GM12891 (cell line): ENCODE measurements at regions not wholly inside any gene's neighbourhood (a gene's known extent, or its start where the extent isn't known, plus 50 kb on each side); places are given as distances from the start of the nearest gene placed in this dataset.

Experiments used
- POLR2A ChIP-seq: IDR thresholded peaks from 2 replicates; pipeline ENCODE4 v1.6.1; 2011; ENCODE audit warnings: low read depth, low read length, control low read depth
- POLR2AphosphoS5 ChIP-seq: IDR thresholded peaks from 2 replicates; pipeline ENCODE4 v1.6.1; 2011; ENCODE audit warnings: low read depth, low read length, control low read depth
- POU2F2 ChIP-seq: IDR thresholded peaks from 2 replicates; pipeline ENCODE4 v1.6.1; 2011; ENCODE audit warnings: low read depth, mild to moderate bottlenecking, control low read depth, low read length, moderate library complexity
- SPI1 ChIP-seq: IDR thresholded peaks from 2 replicates; pipeline ENCODE4 v1.6.1; 2011; ENCODE audit warnings: low read depth, low read length, control low read depth

- TF ChIP-seq POLR2A (no peak), SPI1 (no peak), POLR2AphosphoS5 (no peak), POU2F2 (no peak)
Measured at GRCh38 chr6:81938991-81939732, 186.7 kb upstream of the TENT5A start.
